ENCODE measurements at regions not wholly inside any gene's neighbourhood (a gene's known extent, or its start where the extent isn't known, plus 50 kb on each side); places are given as distances from the start of the nearest gene placed in this dataset.
A peak's percentile ranks its signal among the peaks of the same experiment; 100 is the strongest.

DNA sequence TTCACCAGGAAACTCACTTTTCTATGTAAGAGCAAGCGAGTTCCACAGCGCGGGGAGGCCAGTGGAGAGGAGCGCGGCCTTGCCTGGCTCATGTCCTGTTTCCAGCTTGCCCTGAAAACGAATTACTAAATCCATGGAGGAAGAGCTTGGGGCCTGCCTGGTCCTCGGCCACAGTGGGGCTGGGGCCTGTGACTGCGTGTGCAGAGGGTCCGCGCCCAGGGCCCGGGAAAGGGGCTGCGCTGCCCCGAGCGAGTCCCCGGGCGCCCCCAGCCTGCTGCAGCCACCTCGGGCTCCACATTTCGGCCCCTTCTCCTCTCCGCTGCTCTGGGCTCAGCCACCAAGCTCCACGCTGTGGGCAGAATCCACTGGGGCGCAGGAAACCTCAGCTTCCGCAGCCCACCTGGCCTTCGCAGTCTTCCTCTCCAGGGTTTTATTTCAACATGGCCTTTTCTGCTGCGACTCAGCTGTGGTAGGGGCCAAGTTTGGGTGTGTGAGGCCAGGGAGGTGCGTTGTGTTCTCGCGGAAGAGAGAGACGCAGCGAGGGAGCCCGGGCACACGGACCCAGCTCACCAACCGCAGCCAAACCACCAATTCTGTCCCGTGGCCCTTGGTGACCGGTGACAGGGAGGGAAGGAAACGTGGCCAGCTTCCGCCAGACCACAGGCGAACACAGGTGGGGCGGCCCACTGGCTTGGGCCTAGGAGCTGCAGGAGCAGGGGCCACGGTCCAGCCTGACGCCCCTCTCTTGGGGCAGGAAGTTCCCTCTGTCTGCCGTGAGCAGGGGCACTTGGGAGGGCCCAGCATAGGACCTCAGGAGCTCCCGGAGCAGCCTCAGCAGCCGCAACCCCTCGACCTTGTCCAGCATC, 211.4 kb downstream of the ERMARD start:
- no peak for DNase-seq

DNA sequence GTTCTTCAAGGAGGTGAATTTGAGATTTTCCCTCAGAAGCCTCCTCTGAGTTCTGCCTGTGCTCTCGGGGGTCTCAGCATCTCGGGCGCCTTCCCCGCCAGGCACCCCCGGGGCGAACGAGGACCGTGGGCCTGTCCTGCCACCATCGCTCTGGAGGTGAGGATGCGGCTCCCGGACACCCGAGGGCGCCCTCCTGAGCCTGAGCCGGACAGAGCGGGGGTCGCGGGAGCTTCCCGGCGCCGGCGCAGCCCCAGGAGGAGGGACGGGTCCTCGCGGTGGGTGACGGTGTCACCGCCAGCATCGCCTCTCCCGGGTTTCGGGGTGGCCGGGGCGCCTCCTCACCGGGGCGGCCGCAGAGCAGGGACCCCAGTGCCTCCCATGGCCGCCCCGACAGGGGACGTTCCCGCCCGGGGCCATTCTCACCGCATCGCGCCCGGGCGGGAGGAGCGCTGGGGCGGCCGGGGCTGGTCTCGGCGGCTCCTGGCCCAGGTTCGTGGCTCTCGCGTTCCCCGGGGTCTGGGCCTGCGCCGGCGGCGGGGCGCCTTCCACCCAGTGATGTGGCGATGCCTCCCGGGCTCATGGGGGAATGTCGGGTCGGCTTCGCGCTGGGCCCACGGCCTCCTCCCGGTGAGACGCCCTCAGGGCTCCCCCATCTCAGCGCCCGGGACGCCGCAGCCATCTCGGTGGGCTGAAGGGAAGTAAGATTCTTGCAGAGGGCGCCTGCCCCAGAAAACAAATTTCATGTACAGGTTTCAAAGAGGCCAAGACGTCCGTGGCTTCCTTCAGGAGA, 210.5 kb downstream of the ERMARD start:
- DNase-seq = no peak

- peak; percentile 13 for DNase-seq
Measured at GRCh38 chr6:169960886-169961611, 209.6 kb downstream of the ERMARD start.

GRCh38 chr6:169960521-169960885, 209.1 kb downstream of the ERMARD start:
- DNase-seq = no peak

- no peak for DNase-seq
Measured at GRCh38 chr6:169960003-169960344, 208.6 kb downstream of the ERMARD start.

- no peak for DNase-seq
Measured at GRCh38 chr6:169959136-169960002, 207.9 kb downstream of the ERMARD start.

DNA sequence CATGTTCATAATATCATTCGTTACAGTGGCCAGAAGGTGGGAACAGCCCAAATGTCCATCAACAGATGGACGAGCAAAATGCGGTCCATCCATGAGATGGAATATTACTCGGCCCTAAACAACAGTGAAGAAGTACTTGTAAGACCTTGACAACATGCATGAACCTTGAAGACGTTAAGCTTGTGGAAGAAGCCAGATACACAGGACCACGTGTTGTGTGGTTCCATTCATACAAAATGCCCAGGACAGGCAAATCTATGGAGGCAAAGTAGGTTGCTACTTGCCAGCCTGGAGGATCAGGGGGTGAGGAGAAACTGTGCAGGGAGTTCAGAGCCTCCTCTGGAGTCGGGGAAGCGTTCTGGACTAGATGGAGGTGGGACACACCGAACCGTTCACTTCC, 207.1 kb downstream of the ERMARD start:
- no peak for DNase-seq

DNA sequence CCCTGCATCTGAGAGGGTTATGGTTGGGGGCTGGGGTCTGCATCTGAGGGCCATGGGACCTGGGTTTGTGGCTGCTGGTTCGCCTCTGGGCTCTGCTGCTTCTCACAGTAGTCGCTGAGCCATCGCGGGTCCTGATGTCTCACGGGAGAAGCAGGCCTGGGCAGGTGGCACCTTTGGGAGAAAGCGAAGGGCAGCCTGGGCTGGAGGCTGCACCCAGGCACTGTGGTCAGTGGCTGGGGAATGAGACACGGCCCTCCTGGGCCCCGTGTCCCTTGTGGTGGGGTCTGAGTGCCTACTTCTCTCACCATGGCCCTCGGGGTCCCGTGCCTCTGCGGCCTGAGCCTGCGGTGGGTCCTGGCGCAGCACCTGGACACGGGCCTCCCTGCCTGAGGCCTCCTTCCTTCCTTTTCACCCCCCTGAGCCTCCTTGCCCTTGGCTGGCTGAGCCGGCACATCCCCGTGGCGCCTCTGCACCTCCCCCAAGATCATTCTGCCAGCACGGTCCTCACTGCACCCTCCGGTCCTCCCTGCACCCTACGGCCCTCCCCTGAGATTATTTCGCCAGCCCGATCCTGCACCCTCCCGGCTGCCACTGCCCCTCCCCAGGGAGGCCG, 206.0 kb downstream of the ERMARD start:
- DNase-seq = no peak

- no peak for DNase-seq
Measured at GRCh38 chr6:169956580-169956979, 205.2 kb downstream of the ERMARD start.

DNA sequence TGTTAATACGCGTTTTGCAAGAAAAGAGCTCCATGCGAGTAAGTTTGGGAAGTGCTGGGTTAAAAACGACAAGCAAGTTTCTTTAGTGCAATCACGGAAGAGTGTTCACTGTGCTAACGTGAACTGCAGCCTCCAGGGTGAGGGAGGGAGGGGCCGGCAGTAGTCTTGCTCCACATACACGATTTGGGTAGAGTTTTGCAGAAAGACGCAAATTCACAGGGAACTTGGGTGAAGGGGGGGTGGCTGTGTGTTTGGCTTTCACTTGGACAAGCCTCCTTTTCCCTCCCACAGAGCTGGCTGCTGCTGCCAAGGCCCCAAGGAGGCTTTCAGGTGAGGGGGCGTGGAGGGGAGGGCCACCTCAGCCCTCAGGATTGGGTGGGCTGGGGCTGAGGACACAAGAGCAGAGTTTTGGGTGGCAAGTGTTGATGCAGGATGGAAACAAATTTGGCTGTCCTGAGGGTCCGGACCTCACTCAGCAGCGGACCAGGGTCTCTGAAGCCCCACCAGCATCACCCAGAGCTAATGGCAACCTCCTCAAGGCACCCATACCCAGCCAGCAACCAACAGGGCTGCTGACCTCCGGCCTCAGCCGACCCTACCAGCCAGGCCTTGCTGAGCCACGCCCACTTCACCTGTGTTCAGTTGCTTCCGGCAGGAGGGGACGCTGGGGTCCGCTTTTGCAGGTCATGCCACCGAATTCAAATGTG, 204.5 kb downstream of the ERMARD start:
- DNase-seq = no peak

- no peak for DNase-seq
Measured at GRCh38 chr6:169954977-169955376, 203.6 kb downstream of the ERMARD start.

DNA sequence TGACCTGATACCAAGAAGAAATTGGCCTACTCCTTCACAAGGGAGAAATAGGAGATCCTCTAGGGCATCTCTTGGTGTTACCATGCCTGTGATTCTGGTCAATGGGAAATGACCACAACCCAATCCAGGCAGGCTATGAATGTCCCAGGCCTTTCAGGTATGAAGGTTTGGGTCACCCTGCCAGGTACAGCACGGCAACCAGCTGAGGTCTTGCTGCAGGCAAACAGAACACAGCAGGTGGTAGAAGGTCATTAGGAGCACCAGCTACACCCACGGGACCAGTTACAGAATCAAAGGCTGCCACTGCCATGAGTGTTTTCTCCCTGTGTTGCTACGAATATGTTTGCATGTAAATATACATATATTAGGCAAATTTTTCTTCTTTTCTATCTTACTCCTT, 202.3 kb downstream of the ERMARD start:
- DNase-seq = no peak

- peak; percentile 11 for DNase-seq
Measured at GRCh38 chr6:169950558-169950957, 199.1 kb downstream of the ERMARD start.

- no peak for DNase-seq
Measured at GRCh38 chr6:169949511-169950097, 198.2 kb downstream of the ERMARD start.

DNA sequence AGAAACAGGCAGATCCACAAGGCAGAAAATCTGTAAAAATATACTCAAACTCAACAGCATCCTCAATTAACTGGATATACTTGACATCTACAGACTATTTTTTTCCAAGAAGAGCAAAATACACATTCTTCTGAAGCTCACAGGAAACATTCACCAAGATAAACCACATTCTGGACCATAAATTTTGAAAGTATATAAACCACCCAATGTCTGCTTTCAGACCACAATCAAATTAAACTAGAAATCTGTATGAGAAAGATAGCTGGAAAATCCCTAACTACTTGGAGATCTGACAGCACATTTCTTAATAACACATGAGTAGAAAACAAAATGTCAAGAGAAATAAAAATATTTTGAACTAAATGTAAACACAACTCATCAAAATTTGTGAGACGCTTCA, 195.5 kb downstream of the ERMARD start:
- no peak for DNase-seq

DNA sequence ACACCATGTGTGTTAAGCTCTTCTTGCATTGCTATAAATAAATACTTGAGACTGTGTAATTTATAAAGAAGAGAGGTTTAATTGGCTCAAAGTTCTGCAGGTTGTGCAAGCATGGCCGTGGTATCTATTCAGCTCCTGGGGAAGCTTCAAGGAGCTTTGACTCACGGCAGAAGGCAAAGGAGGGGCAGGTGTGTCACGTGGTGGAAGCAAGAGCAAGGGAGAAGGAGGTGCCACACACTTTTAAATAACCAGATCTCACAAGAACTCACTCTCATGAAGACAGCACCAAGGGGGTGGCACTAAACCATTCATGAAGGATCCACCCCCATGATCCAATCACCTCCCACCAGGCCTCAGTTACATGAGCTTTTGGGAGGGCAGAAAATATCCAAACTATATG, 193.7 kb downstream of the ERMARD start:
- DNase-seq = no peak

GRCh38 chr6:169944415-169944814, 193.0 kb downstream of the ERMARD start:
- DNase-seq = no peak

GRCh38 chr6:169944061-169944337, 192.6 kb downstream of the ERMARD start:
- no peak for DNase-seq

- DNase-seq = no peak
Measured at GRCh38 chr6:169943241-169944060, 192.0 kb downstream of the ERMARD start.

DNA sequence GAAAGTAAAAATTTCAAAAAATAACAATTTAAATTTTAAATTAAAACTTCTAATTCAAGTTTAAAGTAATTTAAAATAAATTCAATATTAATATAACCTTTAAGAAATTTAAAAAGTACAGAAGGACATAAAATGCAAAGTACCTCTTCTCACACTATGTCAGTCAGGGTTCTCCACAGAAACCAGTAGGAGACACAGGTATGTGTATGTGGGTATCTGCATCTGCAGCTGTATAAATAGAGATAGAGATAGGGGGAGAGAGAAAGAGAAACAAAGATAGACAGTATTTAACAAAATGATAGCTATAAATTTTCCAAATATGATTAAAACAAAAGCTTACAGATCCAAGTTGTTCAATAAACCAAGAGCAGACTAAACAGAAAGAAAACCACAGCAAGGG, 190.8 kb downstream of the ERMARD start:
- no peak for DNase-seq
